ENCODE measurements at regions not wholly inside any gene's neighbourhood (a gene's known extent, or its start where the extent isn't known, plus 50 kb on each side); places are given as distances from the start of the nearest gene placed in this dataset.

DNA sequence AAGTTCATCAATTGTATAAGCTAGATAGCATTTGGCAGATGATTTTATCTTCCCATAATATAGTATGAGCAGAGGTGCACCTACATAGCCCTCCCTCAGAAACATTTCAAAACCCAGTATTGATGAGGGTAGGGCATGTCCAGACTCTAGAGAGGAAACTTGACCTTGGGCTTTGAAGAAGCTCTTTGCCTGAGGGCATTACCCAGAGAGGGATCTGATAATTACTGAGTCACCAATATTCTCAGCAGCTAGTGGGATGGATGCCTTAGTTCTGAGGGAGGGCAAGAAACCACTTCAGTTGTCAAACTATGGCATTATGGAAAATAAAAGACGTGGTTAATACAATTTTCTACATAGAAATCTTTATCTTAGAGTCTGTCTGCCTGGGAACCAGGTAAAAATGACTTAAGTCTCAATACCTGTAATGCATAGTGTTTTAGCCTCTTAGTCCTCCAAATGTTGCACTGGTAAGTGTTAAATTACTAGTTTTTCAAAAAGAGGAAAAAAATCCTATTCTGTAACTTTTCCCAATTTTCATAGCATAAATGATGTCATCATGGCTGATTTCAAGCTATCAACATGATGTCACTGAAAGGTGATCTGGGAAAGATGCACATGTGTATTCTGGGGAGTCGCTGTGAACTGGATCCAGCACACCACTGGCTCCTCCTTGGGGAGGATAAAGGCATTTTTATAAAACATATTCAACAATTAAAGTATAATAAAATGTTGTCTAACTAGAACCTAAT lies 809.0 kb downstream of the KCTD16 start:
- no peaks in the 10 kb centered on the region; the same call in 1 of the 2 replicates for H3K36me3 ChIP-seq (ENCODE audit: insufficient read depth)

More for the DNA sequence above, 809.0 kb downstream of the KCTD16 start:
- Histone ChIP-seq H4K20me1 (replicated peaks; ENCODE audit: insufficient read depth) (no peaks in the 10 kb centered on the region), H3K27me3 (ENCODE audit: insufficient read depth) (no peaks in the 10 kb centered on the region), H3K4me2 (no peak overlapping the region), H3F3A (replicated peaks; ENCODE audit: low read depth) (no peaks in the 10 kb centered on the region), H3K79me2 (replicated peaks; ENCODE audit: insufficient read depth) (no peaks in the 10 kb centered on the region), H3K27ac (ENCODE audit: low read depth) (no peak overlapping the region), H3K4me1 (ENCODE audit: insufficient read depth) (no peaks in the 10 kb centered on the region), H3K9me2 (ENCODE audit: insufficient read depth) (no peaks in the 10 kb centered on the region), H3K4me3 (no peak overlapping the region), H2AFZ (no peak overlapping the region)
- ATAC-seq (no peak), DNase-seq (ENCODE audit: low spot score) (no peak)
- Mint-ChIP-seq H3K27ac (no peak overlapping the region), H3K4me1 (no peaks in the 10 kb centered on the region), H3K4me3 (no peak overlapping the region), H3K27me3 (ENCODE audit: insufficient read depth, low read depth, poor library complexity) (peaks cover 2% of the 10 kb centered on the region), H3K36me3 (ENCODE audit: low read depth) (peaks cover 10% of the 10 kb centered on the region; the same call in 2 of the 3 replicates), H3K9me3 (peaks cover 15% of the 10 kb centered on the region)
- TF ChIP-seq, protein P1, sequence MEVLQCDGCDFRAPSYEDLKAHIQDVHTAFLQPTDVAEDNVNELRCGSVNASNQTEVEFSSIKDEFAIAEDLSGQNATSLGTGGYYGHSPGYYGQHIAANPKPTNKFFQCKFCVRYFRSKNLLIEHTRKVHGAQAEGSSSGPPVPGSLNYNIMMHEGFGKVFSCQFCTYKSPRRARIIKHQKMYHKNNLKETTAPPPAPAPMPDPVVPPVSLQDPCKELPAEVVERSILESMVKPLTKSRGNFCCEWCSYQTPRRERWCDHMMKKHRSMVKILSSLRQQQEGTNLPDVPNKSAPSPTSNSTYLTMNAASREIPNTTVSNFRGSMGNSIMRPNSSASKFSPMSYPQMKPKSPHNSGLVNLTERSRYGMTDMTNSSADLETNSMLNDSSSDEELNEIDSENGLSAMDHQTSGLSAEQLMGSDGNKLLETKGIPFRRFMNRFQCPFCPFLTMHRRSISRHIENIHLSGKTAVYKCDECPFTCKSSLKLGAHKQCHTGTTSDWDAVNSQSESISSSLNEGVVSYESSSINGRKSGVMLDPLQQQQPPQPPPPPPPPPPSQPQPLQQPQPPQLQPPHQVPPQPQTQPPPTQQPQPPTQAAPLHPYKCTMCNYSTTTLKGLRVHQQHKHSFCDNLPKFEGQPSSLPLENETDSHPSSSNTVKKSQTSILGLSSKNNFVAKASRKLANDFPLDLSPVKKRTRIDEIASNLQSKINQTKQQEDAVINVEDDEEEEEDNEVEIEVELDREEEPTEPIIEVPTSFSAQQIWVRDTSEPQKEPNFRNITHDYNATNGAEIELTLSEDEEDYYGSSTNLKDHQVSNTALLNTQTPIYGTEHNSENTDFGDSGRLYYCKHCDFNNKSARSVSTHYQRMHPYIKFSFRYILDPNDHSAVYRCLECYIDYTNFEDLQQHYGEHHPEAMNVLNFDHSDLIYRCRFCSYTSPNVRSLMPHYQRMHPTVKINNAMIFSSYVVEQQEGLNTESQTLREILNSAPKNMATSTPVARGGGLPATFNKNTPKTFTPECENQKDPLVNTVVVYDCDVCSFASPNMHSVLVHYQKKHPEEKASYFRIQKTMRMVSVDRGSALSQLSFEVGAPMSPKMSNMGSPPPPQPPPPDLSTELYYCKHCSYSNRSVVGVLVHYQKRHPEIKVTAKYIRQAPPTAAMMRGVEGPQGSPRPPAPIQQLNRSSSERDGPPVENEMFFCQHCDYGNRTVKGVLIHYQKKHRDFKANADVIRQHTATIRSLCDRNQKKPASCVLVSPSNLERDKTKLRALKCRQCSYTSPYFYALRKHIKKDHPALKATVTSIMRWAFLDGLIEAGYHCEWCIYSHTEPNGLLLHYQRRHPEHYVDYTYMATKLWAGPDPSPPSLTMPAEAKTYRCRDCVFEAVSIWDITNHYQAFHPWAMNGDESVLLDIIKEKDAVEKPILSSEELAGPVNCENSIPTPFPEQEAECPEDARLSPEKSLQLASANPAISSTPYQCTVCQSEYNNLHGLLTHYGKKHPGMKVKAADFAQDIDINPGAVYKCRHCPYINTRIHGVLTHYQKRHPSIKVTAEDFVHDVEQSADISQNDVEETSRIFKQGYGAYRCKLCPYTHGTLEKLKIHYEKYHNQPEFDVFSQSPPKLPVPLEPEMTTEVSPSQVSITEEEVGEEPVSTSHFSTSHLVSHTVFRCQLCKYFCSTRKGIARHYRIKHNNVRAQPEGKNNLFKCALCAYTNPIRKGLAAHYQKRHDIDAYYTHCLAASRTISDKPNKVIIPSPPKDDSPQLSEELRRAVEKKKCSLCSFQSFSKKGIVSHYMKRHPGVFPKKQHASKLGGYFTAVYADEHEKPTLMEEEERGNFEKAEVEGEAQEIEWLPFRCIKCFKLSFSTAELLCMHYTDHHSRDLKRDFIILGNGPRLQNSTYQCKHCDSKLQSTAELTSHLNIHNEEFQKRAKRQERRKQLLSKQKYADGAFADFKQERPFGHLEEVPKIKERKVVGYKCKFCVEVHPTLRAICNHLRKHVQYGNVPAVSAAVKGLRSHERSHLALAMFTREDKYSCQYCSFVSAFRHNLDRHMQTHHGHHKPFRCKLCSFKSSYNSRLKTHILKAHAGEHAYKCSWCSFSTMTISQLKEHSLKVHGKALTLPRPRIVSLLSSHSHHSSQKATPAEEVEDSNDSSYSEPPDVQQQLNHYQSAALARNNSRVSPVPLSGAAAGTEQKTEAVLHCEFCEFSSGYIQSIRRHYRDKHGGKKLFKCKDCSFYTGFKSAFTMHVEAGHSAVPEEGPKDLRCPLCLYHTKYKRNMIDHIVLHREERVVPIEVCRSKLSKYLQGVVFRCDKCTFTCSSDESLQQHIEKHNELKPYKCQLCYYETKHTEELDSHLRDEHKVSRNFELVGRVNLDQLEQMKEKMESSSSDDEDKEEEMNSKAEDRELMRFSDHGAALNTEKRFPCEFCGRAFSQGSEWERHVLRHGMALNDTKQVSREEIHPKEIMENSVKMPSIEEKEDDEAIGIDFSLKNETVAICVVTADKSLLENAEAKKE (CRISPR knock-in tag; IDR thresholded peaks at IDR 0.05), result no peak
- TF ChIP-seq NANOG (IDR thresholded peaks at IDR 0.05; ENCODE audit: borderline replicate concordance) (no peak), EZH2 (IDR thresholded peaks at IDR 0.05; ENCODE audit: low read depth, unreplicated experiment) (no peak), ZNF331 (CRISPR knock-in tag; IDR thresholded peaks at IDR 0.05; ENCODE audit: low read depth) (no peak), CREB1 (CRISPR knock-in tag; IDR thresholded peaks at IDR 0.05; ENCODE audit: low read depth) (no peak), STAT1 (IDR thresholded peaks at IDR 0.05; ENCODE audit: unreplicated experiment) (no peak)
- TF ChIP-seq, protein P2, sequence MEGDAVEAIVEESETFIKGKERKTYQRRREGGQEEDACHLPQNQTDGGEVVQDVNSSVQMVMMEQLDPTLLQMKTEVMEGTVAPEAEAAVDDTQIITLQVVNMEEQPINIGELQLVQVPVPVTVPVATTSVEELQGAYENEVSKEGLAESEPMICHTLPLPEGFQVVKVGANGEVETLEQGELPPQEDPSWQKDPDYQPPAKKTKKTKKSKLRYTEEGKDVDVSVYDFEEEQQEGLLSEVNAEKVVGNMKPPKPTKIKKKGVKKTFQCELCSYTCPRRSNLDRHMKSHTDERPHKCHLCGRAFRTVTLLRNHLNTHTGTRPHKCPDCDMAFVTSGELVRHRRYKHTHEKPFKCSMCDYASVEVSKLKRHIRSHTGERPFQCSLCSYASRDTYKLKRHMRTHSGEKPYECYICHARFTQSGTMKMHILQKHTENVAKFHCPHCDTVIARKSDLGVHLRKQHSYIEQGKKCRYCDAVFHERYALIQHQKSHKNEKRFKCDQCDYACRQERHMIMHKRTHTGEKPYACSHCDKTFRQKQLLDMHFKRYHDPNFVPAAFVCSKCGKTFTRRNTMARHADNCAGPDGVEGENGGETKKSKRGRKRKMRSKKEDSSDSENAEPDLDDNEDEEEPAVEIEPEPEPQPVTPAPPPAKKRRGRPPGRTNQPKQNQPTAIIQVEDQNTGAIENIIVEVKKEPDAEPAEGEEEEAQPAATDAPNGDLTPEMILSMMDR (conservative IDR thresholded peaks at IDR 0.05; ENCODE audit: low read depth in 2 of 2), result no peak
- TF ChIP-seq, protein P3, sequence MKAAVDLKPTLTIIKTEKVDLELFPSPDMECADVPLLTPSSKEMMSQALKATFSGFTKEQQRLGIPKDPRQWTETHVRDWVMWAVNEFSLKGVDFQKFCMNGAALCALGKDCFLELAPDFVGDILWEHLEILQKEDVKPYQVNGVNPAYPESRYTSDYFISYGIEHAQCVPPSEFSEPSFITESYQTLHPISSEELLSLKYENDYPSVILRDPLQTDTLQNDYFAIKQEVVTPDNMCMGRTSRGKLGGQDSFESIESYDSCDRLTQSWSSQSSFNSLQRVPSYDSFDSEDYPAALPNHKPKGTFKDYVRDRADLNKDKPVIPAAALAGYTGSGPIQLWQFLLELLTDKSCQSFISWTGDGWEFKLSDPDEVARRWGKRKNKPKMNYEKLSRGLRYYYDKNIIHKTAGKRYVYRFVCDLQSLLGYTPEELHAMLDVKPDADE (IDR thresholded peaks at IDR 0.05), result no peak

All from GM23338 (cell line).